Glutamatergic neuron (in vitro differentiated cells): ENCODE measurements at regions not wholly inside any gene's neighbourhood (a gene's known extent, or its start where the extent isn't known, plus 50 kb on each side); places are given as distances from the start of the nearest gene placed in this dataset.

Experiments used
- DNase-seq: peaks from one replicate; pipeline ENCODE4 v3.0.0; 2022
- H3K27ac Mint-ChIP-seq: one replicate; pipeline ENCODE4 v1.8.0; 2020; ENCODE audit warnings: mild to moderate bottlenecking, mixed read lengths, inconsistent platforms; ENCODE audit not compliant: unreplicated experiment
- H3K27me3 Mint-ChIP-seq: one replicate; pipeline ENCODE4 v1.8.0; 2020; ENCODE audit warnings: mild to moderate bottlenecking, moderate library complexity, mixed read lengths, inconsistent platforms; ENCODE audit not compliant: unreplicated experiment
- H3K36me3 Mint-ChIP-seq: one replicate; pipeline ENCODE4 v1.8.0; 2020; ENCODE audit warnings: mild to moderate bottlenecking, mixed read lengths, inconsistent platforms; ENCODE audit not compliant: unreplicated experiment
- H3K4me1 Mint-ChIP-seq: one replicate; pipeline ENCODE4 v1.8.0; 2020; ENCODE audit warnings: mild to moderate bottlenecking, low read depth, mixed read lengths, inconsistent platforms; ENCODE audit not compliant: unreplicated experiment
- H3K4me3 Mint-ChIP-seq: one replicate; pipeline ENCODE4 v1.8.0; 2020; ENCODE audit warnings: mild to moderate bottlenecking, mixed read lengths, inconsistent platforms; ENCODE audit not compliant: unreplicated experiment
- H3K9me3 Mint-ChIP-seq: one replicate; pipeline ENCODE4 v1.8.0; 2020; ENCODE audit warnings: mild to moderate bottlenecking, moderate library complexity, mixed read lengths, inconsistent platforms; ENCODE audit not compliant: unreplicated experiment
- CTCF ChIP-seq: fragments of 200-600 bp; sonication (generic); IDR thresholded peaks from one replicate; pipeline ENCODE4 v1.5.0; 2021; ENCODE audit not compliant: partially characterized antibody, unreplicated experiment

GRCh38 chr19:31894451-31894850 lies 451.0 kb upstream of the ZNF507 start:
- DNase-seq = no peak
- Mint-ChIP-seq H3K4me1 (no peaks in the 10 kb centered on the region), H3K9me3 (no peaks in the 10 kb centered on the region), H3K4me3 (no peak overlapping the region), H3K27me3 (no peaks in the 10 kb centered on the region), H3K27ac (no peak overlapping the region), H3K36me3 (no peaks in the 10 kb centered on the region)
- no peak for TF ChIP-seq CTCF

GRCh38 chr19:31897292-31897691 lies 448.1 kb upstream of the ZNF507 start:
- H3K4me3 Mint-ChIP-seq = no peak overlapping the region
- H3K4me1 Mint-ChIP-seq = no peaks in the 10 kb centered on the region
- H3K27ac Mint-ChIP-seq = no peak overlapping the region
- no peak for DNase-seq
- H3K9me3 Mint-ChIP-seq = peaks cover 2% of the 10 kb centered on the region
- no peak for TF ChIP-seq CTCF
- H3K36me3 Mint-ChIP-seq = no peaks in the 10 kb centered on the region
- no peaks in the 10 kb centered on the region for H3K27me3 Mint-ChIP-seq

DNA sequence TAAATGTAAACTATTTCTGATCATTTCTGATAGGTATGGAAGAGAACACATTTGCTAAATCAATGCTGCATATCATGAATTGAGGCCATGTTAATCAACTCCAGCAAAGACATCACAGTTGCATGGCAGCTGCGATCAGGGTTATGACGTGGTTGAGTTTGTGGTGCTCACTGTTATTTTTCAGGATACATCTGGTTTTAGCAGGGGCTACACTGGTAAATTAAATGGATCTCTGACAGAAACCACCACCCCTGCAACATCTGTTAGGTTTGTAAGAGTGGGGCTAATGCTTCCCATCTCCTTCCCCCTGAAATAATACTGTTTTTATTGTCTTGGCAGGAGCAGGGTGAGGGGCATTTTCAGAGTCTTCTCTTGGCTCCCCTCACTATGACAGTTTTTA lies 444.4 kb upstream of the ZNF507 start:
- no peaks in the 10 kb centered on the region for H3K36me3 Mint-ChIP-seq
- no peak for TF ChIP-seq CTCF
- no peaks in the 10 kb centered on the region for H3K27me3 Mint-ChIP-seq
- H3K4me3 Mint-ChIP-seq = no peak overlapping the region
- H3K27ac Mint-ChIP-seq = no peak overlapping the region
- DNase-seq = no peak
- H3K9me3 Mint-ChIP-seq = peaks cover 2% of the 10 kb centered on the region
- H3K4me1 Mint-ChIP-seq = no peaks in the 10 kb centered on the region

- Mint-ChIP-seq H3K27me3 (no peaks in the 10 kb centered on the region), H3K9me3 (peaks cover 2% of the 10 kb centered on the region), H3K36me3 (no peaks in the 10 kb centered on the region), H3K4me3 (no peak overlapping the region), H3K4me1 (no peaks in the 10 kb centered on the region), H3K27ac (no peak overlapping the region)
- DNase-seq = no peak
- TF ChIP-seq CTCF = no peak
Observed at GRCh38 chr19:31902821-31903220, 442.6 kb upstream of the ZNF507 start.

DNA sequence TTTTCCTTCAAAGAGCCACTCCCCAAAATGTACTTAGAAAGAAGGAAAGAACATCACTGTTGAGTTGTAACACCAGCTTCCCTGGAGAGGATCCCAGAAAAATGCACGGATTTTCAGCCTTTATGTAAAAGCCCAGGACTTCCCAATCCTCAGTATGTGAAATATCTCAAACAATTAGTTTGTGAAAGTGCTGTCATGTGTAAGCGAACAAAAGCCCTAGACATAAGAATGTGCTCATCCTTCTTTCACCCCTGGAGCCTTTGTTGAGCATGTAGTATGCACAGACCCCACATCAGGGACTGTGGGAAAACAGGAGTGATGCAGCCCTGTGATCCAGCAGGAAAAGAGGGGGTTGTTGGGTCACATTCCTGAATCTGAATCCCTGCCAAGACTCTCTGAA lies 441.4 kb upstream of the ZNF507 start:
- H3K4me1 Mint-ChIP-seq = no peaks in the 10 kb centered on the region
- H3K27ac Mint-ChIP-seq = no peak overlapping the region
- no peaks in the 10 kb centered on the region for H3K27me3 Mint-ChIP-seq
- no peak for DNase-seq
- H3K4me3 Mint-ChIP-seq = no peak overlapping the region
- TF ChIP-seq CTCF = no peak
- no peaks in the 10 kb centered on the region for H3K36me3 Mint-ChIP-seq
- H3K9me3 Mint-ChIP-seq = peaks cover 2% of the 10 kb centered on the region
